Stimulated activated naive CD8-positive, alpha-beta T cell treated with anti-CD3 and anti-CD28 coated beads, Interleukin-15, Interleukin-2, amounts not matched to agents 100 U/mL and 50 U/mL, for 24 hours (primary cell): ENCODE measurements at regions not wholly inside any gene's neighbourhood (a gene's known extent, or its start where the extent isn't known, plus 50 kb on each side); places are given as distances from the start of the nearest gene placed in this dataset.

Experiments used
- ATAC-seq: fragments of 150-1000 bp; cut with Tn5 transposase; one replicate; pipeline ENCODE4 v1.10.0; 2021
- DNase-seq: peaks from one replicate; pipeline ENCODE4 v3.0.0; 2021

DNA sequence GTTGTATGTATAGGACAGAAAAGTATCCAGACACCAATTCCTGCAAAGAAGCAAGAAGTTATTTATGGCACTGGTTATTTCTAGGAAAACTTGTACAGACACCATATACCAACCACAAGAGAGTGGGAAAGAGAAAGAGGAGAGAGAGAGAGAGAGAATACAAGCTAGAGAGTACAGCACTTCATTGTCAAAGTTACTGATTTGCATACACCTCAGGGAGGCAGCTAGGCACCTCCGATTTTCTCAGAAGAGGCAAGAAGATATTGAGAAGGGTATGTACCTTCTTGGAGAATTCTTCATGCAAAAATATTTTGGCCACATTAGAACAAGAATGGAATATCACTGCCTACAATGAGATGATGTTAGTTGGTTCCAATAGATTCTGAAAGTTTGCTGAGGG lies 333.9 kb upstream of the PIK3C3 start:
- DNase-seq (no peak), ATAC-seq (no peak)

- no peak for ATAC-seq
- DNase-seq, result no peak
Observed at GRCh38 chr18:41618147-41618546, 336.9 kb upstream of the PIK3C3 start.

- no peak for ATAC-seq
Observed at GRCh38 chr18:41617647-41618046, 337.4 kb upstream of the PIK3C3 start.

DNA sequence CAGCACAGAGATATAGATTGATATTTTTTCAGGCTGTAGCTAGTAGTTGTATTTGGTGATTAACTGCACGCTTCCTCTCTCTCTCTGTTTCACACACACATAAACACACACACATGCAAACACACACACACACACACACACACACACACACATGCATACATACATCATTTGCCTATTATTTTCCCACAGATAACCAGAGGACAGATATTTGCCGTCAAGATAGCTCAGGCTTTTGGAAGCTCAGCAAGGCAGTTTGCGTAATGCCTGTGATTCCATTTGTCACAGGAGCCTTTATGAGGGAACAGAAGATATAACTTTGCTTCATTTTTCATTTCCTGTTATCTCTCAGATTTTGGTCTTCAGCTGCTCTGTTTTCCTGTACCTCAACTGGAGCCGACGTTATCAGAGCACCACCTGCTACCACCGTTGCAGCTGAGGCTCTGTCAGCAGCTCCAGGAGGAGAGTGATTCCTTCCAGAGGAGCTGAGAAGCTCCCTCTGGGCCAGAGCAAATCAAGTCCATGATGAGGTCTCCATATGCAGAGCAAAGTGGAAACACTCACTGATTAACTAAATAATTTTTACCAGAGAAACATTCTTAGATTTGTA lies 341.9 kb upstream of the PIK3C3 start:
- ATAC-seq (no peak), DNase-seq (no peak)

More at GRCh38 chr18:41617647-41618046, 337.4 kb upstream of the PIK3C3 start:
- DNase-seq, result no peak

GRCh38 chr18:41604964-41605363 lies 350.1 kb upstream of the PIK3C3 start:
- ATAC-seq (no peak), DNase-seq (no peak)

DNA sequence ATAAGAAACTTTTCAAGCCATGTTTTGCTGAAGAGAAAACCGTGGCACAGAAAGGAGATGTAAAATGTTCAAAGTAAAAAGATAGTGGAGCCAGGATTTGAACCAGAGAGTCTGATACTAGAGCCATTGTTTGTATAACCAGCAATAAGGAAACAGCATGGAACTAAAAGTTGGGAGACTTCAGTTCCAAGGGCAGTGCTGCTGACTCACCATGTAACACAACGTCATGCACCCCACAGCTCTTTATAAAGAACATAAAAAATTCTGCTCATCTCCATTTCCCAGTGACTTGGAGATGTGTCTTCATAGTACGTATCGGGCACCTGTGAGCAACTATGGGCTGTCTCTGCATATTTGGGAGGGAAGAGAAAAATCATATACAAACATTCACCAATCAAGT lies 353.0 kb upstream of the PIK3C3 start:
- ATAC-seq, result no peak
- no peak for DNase-seq

- DNase-seq, result no peak
Observed at GRCh38 chr18:41600693-41601391, 354.2 kb upstream of the PIK3C3 start.

DNA sequence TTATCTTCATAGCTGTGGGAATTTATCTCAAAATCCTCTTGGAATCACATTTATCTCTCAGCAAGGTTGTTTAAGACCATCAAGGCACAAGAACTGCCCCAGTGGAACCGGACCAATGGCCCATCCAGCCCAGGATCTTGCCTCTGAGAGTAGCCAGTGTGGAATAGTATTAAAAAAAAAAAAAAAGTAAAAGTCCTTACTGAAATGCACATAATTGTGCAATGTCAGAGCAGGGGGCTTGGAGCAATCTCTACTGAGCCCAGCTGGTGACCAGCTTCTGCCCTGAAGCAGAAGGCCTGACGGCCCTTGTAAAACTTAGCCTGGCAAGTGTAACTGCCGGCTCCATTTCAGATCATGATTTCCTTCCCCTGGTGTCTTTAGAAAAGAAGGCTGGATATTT lies 355.6 kb upstream of the PIK3C3 start:
- DNase-seq, result no peak
- no peak for ATAC-seq

More at GRCh38 chr18:41600693-41601391, 354.2 kb upstream of the PIK3C3 start:
- no peak for ATAC-seq

- no peak for ATAC-seq
- DNase-seq, result no peak
Observed at GRCh38 chr18:41594582-41594981, 360.5 kb upstream of the PIK3C3 start.

- ATAC-seq (no peak), DNase-seq (no peak)
Observed at GRCh38 chr18:41593171-41593675, 361.8 kb upstream of the PIK3C3 start.

DNA sequence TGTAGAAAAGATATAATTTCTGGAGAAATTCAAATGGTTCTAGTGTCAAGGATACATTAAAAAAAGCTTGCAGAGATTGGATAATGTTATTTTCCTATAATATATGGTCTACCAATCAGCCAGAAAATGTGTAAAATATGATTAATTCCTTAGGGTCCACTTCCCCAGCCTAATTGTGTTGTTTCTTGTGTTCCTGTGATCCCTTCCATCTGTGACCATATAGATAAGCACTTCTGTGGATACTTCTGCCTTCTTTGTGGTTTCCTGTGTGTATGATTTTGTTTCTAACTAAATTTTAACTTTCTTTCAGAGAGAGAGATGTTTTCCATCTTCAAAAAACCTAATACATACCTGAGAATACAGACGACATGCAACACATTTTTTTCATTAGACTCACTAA lies 367.1 kb upstream of the PIK3C3 start:
- ATAC-seq, result no peak
- no peak for DNase-seq

DNA sequence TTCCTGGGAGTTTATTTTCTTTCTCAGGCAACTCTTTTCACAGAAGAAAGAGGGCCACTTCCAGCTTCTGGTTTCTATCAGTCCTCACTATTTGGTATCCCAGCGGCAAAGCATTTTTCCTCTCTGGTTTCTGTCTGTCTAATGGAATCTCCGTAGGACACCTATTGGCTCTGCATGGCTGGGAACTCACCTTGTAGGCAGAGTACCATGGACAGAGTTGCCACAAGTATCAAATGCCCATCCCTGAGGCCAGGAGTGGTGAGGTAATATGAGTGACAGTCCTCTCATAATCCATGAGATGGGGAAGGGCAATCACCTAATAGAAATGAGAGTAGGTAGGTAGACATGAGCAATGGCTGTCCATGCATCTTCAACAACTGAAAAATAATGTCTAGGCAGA lies 369.5 kb upstream of the PIK3C3 start:
- no peak for ATAC-seq
- DNase-seq, result no peak

DNA sequence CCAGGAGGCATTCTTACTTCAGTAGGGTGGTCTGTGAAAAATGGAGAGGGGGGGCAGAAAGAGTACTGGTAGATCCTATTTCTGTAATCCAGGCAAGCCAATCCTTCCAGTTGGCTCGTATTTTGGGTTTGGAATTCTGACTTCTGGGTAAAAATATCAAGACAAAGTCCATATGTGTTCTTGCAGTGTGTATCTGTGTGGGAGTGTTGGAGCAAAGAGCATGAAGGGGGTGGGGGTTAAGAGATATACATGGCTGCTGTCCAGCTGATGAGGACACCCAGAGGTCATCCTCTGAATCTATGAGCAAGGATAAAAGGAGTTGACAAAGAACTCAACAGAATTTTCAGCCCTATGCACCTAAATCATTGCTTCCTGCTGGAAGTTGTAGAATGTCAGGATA lies 375.8 kb upstream of the PIK3C3 start:
- ATAC-seq (no peak), DNase-seq (no peak)

DNA sequence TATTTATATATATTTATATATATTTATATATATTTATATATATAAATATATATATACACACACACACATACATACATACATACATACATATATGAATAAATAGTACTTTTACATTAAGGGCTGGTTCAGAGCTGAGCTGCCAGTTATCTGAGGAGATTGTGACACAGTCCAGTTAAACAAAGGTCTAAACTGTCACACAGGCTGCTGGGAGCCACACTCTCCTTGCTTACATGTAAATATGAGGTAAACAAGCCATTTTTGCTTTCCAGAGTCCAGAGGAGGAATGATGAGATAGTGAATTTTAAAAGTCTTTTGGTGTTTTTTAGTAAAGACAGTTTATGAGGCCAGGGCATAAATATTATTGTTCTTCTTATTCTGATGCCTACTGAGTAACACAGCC lies 377.5 kb upstream of the PIK3C3 start:
- ATAC-seq, result no peak
- no peak for DNase-seq

DNA sequence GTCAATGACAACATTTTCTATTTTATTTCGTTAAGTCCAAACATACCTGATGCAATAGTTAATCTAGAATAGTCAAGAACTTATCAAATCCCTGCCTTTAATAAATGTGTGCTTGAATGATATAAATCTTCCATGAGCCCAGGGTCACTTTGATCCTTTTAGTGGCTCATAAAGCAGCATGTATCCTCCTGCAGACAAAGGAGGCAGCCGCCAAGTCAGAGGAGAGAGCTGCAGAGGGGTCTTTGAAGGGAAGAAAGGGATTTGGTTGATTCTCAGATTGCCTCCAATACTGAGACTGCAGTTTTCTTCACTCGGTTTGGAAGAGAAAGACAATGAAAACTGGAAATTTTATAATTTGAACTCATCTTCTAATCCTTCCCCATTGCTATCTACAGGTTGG lies 378.4 kb upstream of the PIK3C3 start:
- ATAC-seq, result no peak
- DNase-seq, result no peak

DNA sequence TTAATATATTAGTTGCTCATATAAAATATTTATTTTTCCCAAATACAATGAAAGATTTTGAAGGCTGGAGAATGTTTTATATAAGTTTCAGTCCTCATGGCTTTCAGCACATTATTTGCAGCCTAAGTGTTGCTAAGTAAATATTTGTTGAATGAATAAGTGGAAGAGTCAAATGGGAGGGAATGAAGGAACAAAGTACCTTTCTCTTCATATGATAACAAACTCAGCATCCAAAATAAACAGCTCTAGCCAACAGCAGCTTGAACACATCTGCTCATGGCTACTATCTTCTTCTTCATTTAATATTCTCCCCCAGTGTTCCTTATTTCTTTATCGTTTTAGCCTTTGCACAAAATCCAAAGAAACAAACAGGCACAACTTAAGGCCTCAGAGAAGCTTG lies 385.2 kb upstream of the PIK3C3 start:
- no peak for ATAC-seq
- DNase-seq, result no peak

GRCh38 chr18:41561961-41562360 lies 393.1 kb upstream of the PIK3C3 start:
- ATAC-seq, result no peak
- DNase-seq, result no peak

GRCh38 chr18:41558715-41559114 lies 396.3 kb upstream of the PIK3C3 start:
- no peak for DNase-seq
- no peak for ATAC-seq

- no peak for DNase-seq
- ATAC-seq, result no peak
Observed at GRCh38 chr18:41553716-41554115, 401.3 kb upstream of the PIK3C3 start.

GRCh38 chr18:41548521-41549260 lies 406.3 kb upstream of the PIK3C3 start:
- ATAC-seq (no peak), DNase-seq (no peak)

GRCh38 chr18:41545091-41545888 lies 409.7 kb upstream of the PIK3C3 start:
- DNase-seq, result no peak
- no peak for ATAC-seq

DNA sequence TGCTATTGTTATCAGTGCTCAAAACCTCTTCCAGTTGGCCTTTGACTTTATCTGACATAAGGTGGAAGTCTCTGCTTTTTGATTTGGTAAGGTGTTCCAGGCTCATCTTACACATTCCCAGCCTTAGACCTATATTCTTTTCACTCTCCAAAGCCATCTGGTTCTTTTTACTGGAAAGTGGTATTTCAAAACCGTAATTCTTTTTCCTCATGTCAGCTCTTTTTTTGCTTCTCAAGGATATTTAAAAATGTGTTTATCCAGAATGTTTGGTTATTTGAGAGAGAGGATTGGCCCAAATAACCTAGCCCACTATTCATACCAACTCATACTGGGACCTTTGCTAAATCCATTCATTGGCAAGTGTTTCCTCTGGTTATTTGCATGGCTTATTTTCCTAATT lies 411.2 kb upstream of the PIK3C3 start:
- no peak for ATAC-seq
- no peak for DNase-seq
